GM18505 (cell line): ENCODE measurements at regions not wholly inside any gene's neighbourhood (a gene's known extent, or its start where the extent isn't known, plus 50 kb on each side); places are given as distances from the start of the nearest gene placed in this dataset.

Experiments used
- ATAC-seq: cut with Tn5 transposase; IDR thresholded peaks from one replicate; pipeline ENCODE4 v1.9.1; 2021; ENCODE audit not compliant: unreplicated experiment
- POLR2A ChIP-seq: IDR thresholded peaks from 4 replicates; pipeline ENCODE4 v1.6.1; 2011; ENCODE audit warnings: borderline replicate concordance; ENCODE audit not compliant: insufficient read depth, insufficient read length; ENCODE audit errors: extremely low read depth

GRCh38 chr21:14878971-14879370 is 185.8 kb downstream of the NRIP1 start:
- no peak for TF ChIP-seq POLR2A
- no peak for ATAC-seq

- no peak for TF ChIP-seq POLR2A
- peak; percentile 45 for ATAC-seq
Measured at GRCh38 chr21:14877581-14878228, 187.1 kb downstream of the NRIP1 start.

GRCh38 chr21:14876524-14876840 is 188.3 kb downstream of the NRIP1 start:
- ATAC-seq, result no peak
- no peak for TF ChIP-seq POLR2A

- ATAC-seq, result peak; percentile 72
- TF ChIP-seq POLR2A, result no peak
Measured at GRCh38 chr21:14875704-14876523, 188.9 kb downstream of the NRIP1 start.

- ATAC-seq, result no peak
Measured at GRCh38 chr21:14875186-14875585, 189.6 kb downstream of the NRIP1 start.

DNA sequence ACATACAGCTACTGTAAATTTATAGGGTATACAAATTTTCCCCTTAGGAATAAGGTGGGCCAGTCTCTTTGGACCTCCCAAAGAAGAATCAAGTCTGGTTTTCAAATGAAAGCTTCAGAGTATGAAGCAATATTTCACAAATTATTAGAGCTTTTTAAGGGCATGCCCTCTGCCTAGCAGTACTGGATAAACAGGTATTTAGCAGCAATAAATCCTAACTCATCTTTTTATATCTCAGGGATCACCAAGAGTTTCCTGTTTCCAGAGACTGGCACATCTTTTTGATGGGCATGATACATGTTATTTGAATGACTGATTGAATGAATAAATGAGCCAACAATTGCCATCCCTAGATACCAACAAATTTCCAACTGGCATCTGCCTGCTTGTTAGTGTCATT is 190.4 kb downstream of the NRIP1 start:
- ATAC-seq, result no peak
- TF ChIP-seq POLR2A, result no peak

More at GRCh38 chr21:14875186-14875585, 189.6 kb downstream of the NRIP1 start:
- no peak for TF ChIP-seq POLR2A

GRCh38 chr21:14871861-14872260 is 192.9 kb downstream of the NRIP1 start:
- no peak for ATAC-seq
- no peak for TF ChIP-seq POLR2A

GRCh38 chr21:14870853-14871149 is 194.0 kb downstream of the NRIP1 start:
- TF ChIP-seq POLR2A, result no peak
- ATAC-seq, result peak; percentile 26

- ATAC-seq, result peak; percentile 57
- no peak for TF ChIP-seq POLR2A
Measured at GRCh38 chr21:14869984-14870852, 194.6 kb downstream of the NRIP1 start.

GRCh38 chr21:14866859-14867765 is 197.7 kb downstream of the NRIP1 start:
- TF ChIP-seq POLR2A, result no peak
- ATAC-seq, result no peak

DNA sequence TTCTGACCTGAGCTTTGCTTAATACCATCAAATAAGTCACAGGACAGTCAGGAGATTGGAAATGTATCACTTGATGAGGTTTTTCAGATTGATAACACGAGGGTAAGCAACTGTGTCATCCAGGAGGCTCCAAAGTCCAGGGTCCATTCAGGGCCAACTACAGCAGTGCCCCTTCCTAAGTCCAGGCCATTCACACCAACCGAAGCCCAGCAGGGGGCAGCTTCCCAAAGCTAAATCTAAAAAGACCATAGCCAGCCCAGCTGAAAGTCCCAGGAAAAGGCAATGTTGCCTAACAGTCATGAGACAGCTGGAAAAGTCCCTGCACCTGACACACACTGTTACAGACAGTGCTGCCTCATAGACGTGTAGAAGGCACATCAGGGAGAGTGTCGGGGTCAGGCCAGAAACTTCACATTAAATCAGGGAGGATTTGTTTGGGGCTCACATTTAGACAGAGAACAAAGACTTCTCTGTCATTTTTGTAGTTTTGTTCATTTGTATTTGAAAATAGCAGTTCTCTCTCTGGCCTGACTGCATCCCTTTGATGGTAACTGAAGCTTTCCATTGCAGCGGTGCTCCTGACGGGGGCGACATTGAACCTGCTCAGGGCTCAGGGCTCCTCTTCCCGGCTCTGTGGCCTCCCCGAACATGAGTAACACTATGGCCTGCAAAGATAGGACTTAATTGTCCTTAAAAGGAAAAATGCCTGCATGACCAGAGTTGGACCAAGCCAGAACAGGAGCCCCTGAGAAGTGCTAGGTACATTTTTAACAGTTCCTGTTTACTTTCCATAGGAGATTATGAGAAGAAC is 200.4 kb downstream of the NRIP1 start:
- peak; percentile 78 for ATAC-seq
- no peak for TF ChIP-seq POLR2A

GRCh38 chr21:14863745-14864210 is 201.0 kb downstream of the NRIP1 start:
- no peak for TF ChIP-seq POLR2A
- no peak for ATAC-seq
